NCI-H146 treated with DMSO at 0.1 percent for 48 hours (cell line): ENCODE measurements at regions not wholly inside any gene's neighbourhood (a gene's known extent, or its start where the extent isn't known, plus 50 kb on each side); places are given as distances from the start of the nearest gene placed in this dataset.
"Not testable (repeated sequence)": the region's sequence is repeated elsewhere in the genome, so short reads cannot be mapped to it uniquely, and the experiment has no call there.

Experiments
- DNase-seq: peaks from one replicate; lab custom pipeline; 2025; ENCODE audit not compliant: unreplicated experiment; lab: John Stamatoyannopoulos, UW

GRCh38 chr2:185984670-185985069, 246.1 kb downstream of the FSIP2 start:
- no peak for DNase-seq

GRCh38 chr2:185988907-185989306, 250.3 kb downstream of the FSIP2 start:
- DNase-seq, result not testable (repeated sequence)

- DNase-seq, result no peak
Measured at GRCh38 chr2:185990861-185991525, 252.4 kb downstream of the FSIP2 start.

GRCh38 chr2:185998562-185999070, 260.0 kb downstream of the FSIP2 start:
- no peak for DNase-seq

- DNase-seq, result no peak
Measured at GRCh38 chr2:186009341-186009740, 270.7 kb downstream of the FSIP2 start.

GRCh38 chr2:186017278-186017677, 278.7 kb downstream of the FSIP2 start:
- DNase-seq, result peak; percentile 50

GRCh38 chr2:186024921-186025320, 286.3 kb downstream of the FSIP2 start:
- no peak for DNase-seq

- no peak for DNase-seq
Measured at GRCh38 chr2:186027922-186028321, 289.3 kb downstream of the FSIP2 start.

- no peak for DNase-seq
Measured at GRCh38 chr2:186031229-186031628, 292.6 kb downstream of the FSIP2 start.

GRCh38 chr2:186032102-186032738, 293.6 kb downstream of the FSIP2 start:
- no peak for DNase-seq

GRCh38 chr2:186032930-186033329, 294.3 kb downstream of the FSIP2 start:
- no peak for DNase-seq

- DNase-seq, result no peak
Measured at GRCh38 chr2:186033541-186033940, 294.9 kb downstream of the FSIP2 start.

GRCh38 chr2:186036862-186037449, 298.4 kb downstream of the FSIP2 start:
- no peak for DNase-seq

GRCh38 chr2:186042207-186043028, 303.8 kb downstream of the FSIP2 start:
- no peak for DNase-seq

- no peak for DNase-seq
Measured at GRCh38 chr2:186044761-186045160, 306.2 kb downstream of the FSIP2 start.

GRCh38 chr2:186052930-186053329, 314.3 kb downstream of the FSIP2 start:
- peak; percentile 11 for DNase-seq

- DNase-seq, result no peak
Measured at GRCh38 chr2:186058614-186059013, 320.0 kb downstream of the FSIP2 start.

- peak; percentile 20 for DNase-seq
Measured at GRCh38 chr2:186059096-186059495, 320.5 kb downstream of the FSIP2 start.

- DNase-seq, result no peak
Measured at GRCh38 chr2:186060744-186061440, 322.3 kb downstream of the FSIP2 start.

- no peak for DNase-seq
Measured at GRCh38 chr2:186064507-186064906, 325.9 kb downstream of the FSIP2 start.

GRCh38 chr2:186065491-186065890, 326.9 kb downstream of the FSIP2 start:
- no peak for DNase-seq
